Karpas-422 (cell line): ENCODE measurements at regions not wholly inside any gene's neighbourhood (a gene's known extent, or its start where the extent isn't known, plus 50 kb on each side); places are given as distances from the start of the nearest gene placed in this dataset.

Source experiments
- DNase-seq: peaks from one replicate; pipeline ENCODE4 v3.0.0-alpha.2; 2015
- H2AFZ ChIP-seq: fragments of 200-600 bp; sonication (generic); 2 replicates; pipeline ENCODE4 v1.6.1; 2014; ENCODE audit warnings: antibody characterized with exemption, low read length, mixed read lengths
- H3K27ac ChIP-seq: fragments of 200-600 bp; sonication (generic); 2 replicates; pipeline ENCODE4 v1.5.1; 2014; ENCODE audit warnings: mild to moderate bottlenecking, low read length, moderate library complexity
- H3K27me3 ChIP-seq: fragments of 200-600 bp; sonication (generic); 2 replicates; pipeline ENCODE4 v1.6.1; 2014; ENCODE audit warnings: low read length, mixed read lengths
- H3K36me3 ChIP-seq: fragments of 200-600 bp; sonication (generic); 2 replicates; pipeline ENCODE4 v1.6.1; 2014; ENCODE audit warnings: low read length, mixed read lengths; ENCODE audit not compliant: insufficient read depth
- H3K4me1 ChIP-seq: fragments of 200-600 bp; sonication (generic); 2 replicates; pipeline ENCODE4 v1.6.1; 2014; ENCODE audit warnings: mild to moderate bottlenecking, low read length, mixed read lengths
- H3K4me2 ChIP-seq: fragments of 200-600 bp; sonication (generic); 2 replicates; pipeline ENCODE4 v1.6.1; 2014; ENCODE audit warnings: low read length, low read depth, mild to moderate bottlenecking; ENCODE audit not compliant: poor library complexity, severe bottlenecking
- H3K4me3 ChIP-seq: fragments of 200-600 bp; sonication (generic); 2 replicates; pipeline ENCODE4 v1.5.1; 2014; ENCODE audit warnings: mild to moderate bottlenecking, antibody characterized with exemption, low read length, mixed read lengths
- H3K79me2 ChIP-seq: fragments of 200-600 bp; sonication (generic); 2 replicates; pipeline ENCODE4 v1.6.1; 2014; ENCODE audit warnings: mild to moderate bottlenecking, low read length, mixed read lengths
- H3K9ac ChIP-seq: fragments of 200-600 bp; sonication (generic); 2 replicates; pipeline ENCODE4 v1.6.0; 2014; ENCODE audit warnings: low read length
- H3K9me2 ChIP-seq: fragments of 200-600 bp; sonication (generic), shearing (Covaris generic); replicated peaks from 2 replicates; pipeline ENCODE4 v1.6.0; 2014; ENCODE audit warnings: mild to moderate bottlenecking, low read length, moderate library complexity; ENCODE audit not compliant: insufficient read depth
- H3K9me3 ChIP-seq: fragments of 300-700, 200-600 bp; sonication (generic); 2 replicates; pipeline ENCODE4 v1.6.1; 2014; ENCODE audit warnings: low read length, mixed read lengths
- H4K20me1 ChIP-seq: fragments of 200-600 bp; sonication (generic); 2 replicates; pipeline ENCODE4 v1.6.1; 2014; ENCODE audit warnings: mild to moderate bottlenecking, antibody characterized with exemption, low read length, low read depth; ENCODE audit not compliant: insufficient read depth

- H3K9ac ChIP-seq = no peak overlapping the region
- no peak overlapping the region for H3K27ac ChIP-seq
- H3K9me2 ChIP-seq = no peaks in the 10 kb centered on the region
- DNase-seq = no peak
- H2AFZ ChIP-seq = no peak overlapping the region
- no peaks in the 10 kb centered on the region for H4K20me1 ChIP-seq
- no peak overlapping the region for H3K4me3 ChIP-seq
- H3K79me2 ChIP-seq = no peaks in the 10 kb centered on the region
- no peaks in the 10 kb centered on the region for H3K9me3 ChIP-seq
- H3K27me3 ChIP-seq = no peaks in the 10 kb centered on the region
- no peaks in the 10 kb centered on the region for H3K36me3 ChIP-seq
- H3K4me1 ChIP-seq = peaks cover 7% of the 10 kb centered on the region
- no peak overlapping the region for H3K4me2 ChIP-seq
Measured at GRCh38 chr4:156329779-156330178, 376.1 kb upstream of the CTSO start.

- Histone ChIP-seq H3K27me3 (no peaks in the 10 kb centered on the region), H4K20me1 (no peaks in the 10 kb centered on the region), H3K4me3 (no peak overlapping the region), H3K27ac (no peak overlapping the region), H3K36me3 (no peaks in the 10 kb centered on the region), H3K9me2 (no peaks in the 10 kb centered on the region), H3K4me1 (peaks cover 7% of the 10 kb centered on the region), H3K9ac (no peak overlapping the region), H3K4me2 (no peak overlapping the region), H3K9me3 (no peaks in the 10 kb centered on the region), H2AFZ (no peak overlapping the region), H3K79me2 (no peaks in the 10 kb centered on the region)
- no peak for DNase-seq
Measured at GRCh38 chr4:156328882-156329281, 375.2 kb upstream of the CTSO start.

DNA sequence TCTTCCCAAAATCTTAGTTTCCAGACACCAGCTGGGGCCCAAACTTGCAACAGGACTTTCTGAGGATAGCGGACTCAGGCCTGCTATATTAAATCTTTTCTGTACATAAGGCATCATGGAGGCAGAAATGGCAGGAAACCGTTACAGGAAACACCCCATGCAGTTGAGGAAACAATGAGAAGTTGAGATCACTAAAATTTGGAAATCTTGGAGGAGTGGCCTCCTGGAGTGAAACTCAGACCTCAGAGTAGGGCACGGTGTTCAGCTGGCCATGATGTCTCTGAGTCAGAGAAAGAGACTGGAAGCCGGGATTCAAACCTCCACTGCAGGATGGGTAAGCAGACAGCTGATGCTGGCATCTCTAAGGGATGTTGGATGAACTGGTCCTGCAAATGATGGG is 372.6 kb upstream of the CTSO start:
- Histone ChIP-seq H3K27ac (no peak overlapping the region), H4K20me1 (no peaks in the 10 kb centered on the region), H3K9ac (no peak overlapping the region), H3K36me3 (no peaks in the 10 kb centered on the region), H3K9me3 (no peaks in the 10 kb centered on the region), H3K4me1 (peaks cover 7% of the 10 kb centered on the region), H3K4me2 (no peak overlapping the region), H3K79me2 (no peaks in the 10 kb centered on the region), H3K9me2 (no peaks in the 10 kb centered on the region), H3K4me3 (no peak overlapping the region), H2AFZ (no peak overlapping the region), H3K27me3 (no peaks in the 10 kb centered on the region)
- no peak for DNase-seq

GRCh38 chr4:156322592-156322991 is 368.9 kb upstream of the CTSO start:
- Histone ChIP-seq H3K4me2 (no peak overlapping the region), H2AFZ (no peak overlapping the region), H4K20me1 (no peaks in the 10 kb centered on the region), H3K4me1 (no peaks in the 10 kb centered on the region), H3K9me2 (no peaks in the 10 kb centered on the region), H3K9ac (no peak overlapping the region), H3K27me3 (no peaks in the 10 kb centered on the region), H3K36me3 (no peaks in the 10 kb centered on the region), H3K4me3 (no peak overlapping the region), H3K79me2 (no peaks in the 10 kb centered on the region), H3K9me3 (no peaks in the 10 kb centered on the region), H3K27ac (no peak overlapping the region)
- DNase-seq = no peak

DNA sequence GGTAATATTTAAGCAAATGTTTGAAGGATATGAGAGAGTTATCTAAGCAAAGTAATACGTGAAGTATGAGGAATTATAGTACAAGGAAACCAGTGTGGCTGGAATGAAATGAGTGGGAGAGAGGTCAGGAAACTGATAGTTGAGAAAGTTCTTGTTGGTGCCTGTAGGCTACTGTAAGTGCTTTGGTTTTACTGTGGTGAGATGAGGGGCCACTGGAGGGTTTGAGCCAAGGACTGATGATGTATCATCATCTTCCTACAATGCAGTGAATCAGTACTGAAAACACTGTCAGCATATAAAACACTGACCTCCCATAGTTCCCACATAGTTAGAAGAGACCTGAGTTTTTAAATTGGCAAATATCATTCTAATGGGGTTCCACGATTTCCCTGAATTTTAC is 367.5 kb upstream of the CTSO start:
- Histone ChIP-seq H3K27me3 (no peaks in the 10 kb centered on the region), H3K9ac (no peak overlapping the region)
- DNase-seq = no peak

DNA sequence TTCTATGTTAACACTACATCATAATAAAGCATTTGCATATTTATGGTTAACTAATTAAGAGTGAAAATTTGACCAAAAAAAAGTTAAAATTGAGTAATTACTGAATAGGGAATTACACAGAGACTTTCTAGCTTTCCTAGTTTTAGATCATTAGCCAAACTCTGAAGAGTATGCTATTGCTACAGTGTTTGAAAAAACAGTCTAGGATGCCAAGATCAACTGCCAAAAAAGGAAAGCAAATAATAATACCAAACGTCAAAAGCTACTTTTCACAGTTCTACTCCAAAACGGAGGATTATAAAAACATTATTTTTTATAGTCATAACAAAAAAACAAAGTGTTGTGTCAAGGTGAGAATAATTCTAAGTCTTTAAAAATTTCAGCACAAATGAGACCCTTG is 359.8 kb upstream of the CTSO start:
- no peak overlapping the region for H3K4me3 ChIP-seq
- no peak for DNase-seq
- H3K27ac ChIP-seq = no peak overlapping the region
- H3K4me1 ChIP-seq = no peaks in the 10 kb centered on the region
- H4K20me1 ChIP-seq = no peaks in the 10 kb centered on the region
- H3K4me2 ChIP-seq = no peak overlapping the region
- H3K36me3 ChIP-seq = no peaks in the 10 kb centered on the region
- no peaks in the 10 kb centered on the region for H3K79me2 ChIP-seq
- H3K9me3 ChIP-seq = no peaks in the 10 kb centered on the region
- no peak overlapping the region for H3K9ac ChIP-seq
- no peaks in the 10 kb centered on the region for H3K9me2 ChIP-seq
- H2AFZ ChIP-seq = no peak overlapping the region
- H3K27me3 ChIP-seq = 0 out of 2 replicates have a peak, but pooled peaks cover 4% of the 10 kb centered on the region

More for the DNA sequence above, 367.5 kb upstream of the CTSO start:
- no peak overlapping the region for H2AFZ ChIP-seq
- H4K20me1 ChIP-seq = no peaks in the 10 kb centered on the region
- no peaks in the 10 kb centered on the region for H3K4me1 ChIP-seq
- no peaks in the 10 kb centered on the region for H3K36me3 ChIP-seq
- no peak overlapping the region for H3K27ac ChIP-seq
- H3K9me3 ChIP-seq = no peaks in the 10 kb centered on the region
- H3K4me3 ChIP-seq = no peak overlapping the region
- H3K9me2 ChIP-seq = no peaks in the 10 kb centered on the region
- no peaks in the 10 kb centered on the region for H3K79me2 ChIP-seq
- H3K4me2 ChIP-seq = no peak overlapping the region

GRCh38 chr4:156312261-156312847 is 358.7 kb upstream of the CTSO start:
- Histone ChIP-seq H3K4me1 (no peaks in the 10 kb centered on the region), H4K20me1 (no peaks in the 10 kb centered on the region), H3K79me2 (no peaks in the 10 kb centered on the region), H3K36me3 (no peaks in the 10 kb centered on the region), H2AFZ (no peak overlapping the region), H3K27ac (no peak overlapping the region), H3K4me2 (no peak overlapping the region), H3K9me2 (no peaks in the 10 kb centered on the region), H3K27me3 (0 out of 2 replicates have a peak, but pooled peaks cover 4% of the 10 kb centered on the region), H3K9ac (no peak overlapping the region), H3K4me3 (no peak overlapping the region), H3K9me3 (no peaks in the 10 kb centered on the region)
- DNase-seq = no peak

GRCh38 chr4:156309031-156309430 is 355.4 kb upstream of the CTSO start:
- Histone ChIP-seq H3K27me3 (0 out of 2 replicates have a peak, but pooled peaks cover 4% of the 10 kb centered on the region), H3K4me2 (no peak overlapping the region), H2AFZ (no peak overlapping the region), H3K4me3 (no peak overlapping the region), H4K20me1 (no peaks in the 10 kb centered on the region), H3K9me3 (no peaks in the 10 kb centered on the region), H3K9me2 (no peaks in the 10 kb centered on the region), H3K9ac (no peak overlapping the region), H3K4me1 (no peaks in the 10 kb centered on the region), H3K79me2 (no peaks in the 10 kb centered on the region), H3K36me3 (no peaks in the 10 kb centered on the region), H3K27ac (no peak overlapping the region)
- DNase-seq = no peak

- Histone ChIP-seq H3K4me1 (no peaks in the 10 kb centered on the region), H3K36me3 (no peaks in the 10 kb centered on the region), H3K27me3 (no peaks in the 10 kb centered on the region), H3K9me3 (no peaks in the 10 kb centered on the region), H2AFZ (no peak overlapping the region), H3K4me3 (no peak overlapping the region), H4K20me1 (no peaks in the 10 kb centered on the region), H3K27ac (no peak overlapping the region), H3K79me2 (no peaks in the 10 kb centered on the region), H3K9ac (no peak overlapping the region), H3K4me2 (no peak overlapping the region), H3K9me2 (no peaks in the 10 kb centered on the region)
- DNase-seq = no peak
Measured at GRCh38 chr4:156303708-156304107, 350.0 kb upstream of the CTSO start.
